Thyroid gland (tissue), 4 donors: ENCODE measurements at regions not wholly inside any gene's neighbourhood (a gene's known extent, or its start where the extent isn't known, plus 50 kb on each side); places are given as distances from the start of the nearest gene placed in this dataset.

ENCODE experiments used
- DNase-seq, 2 donors: peaks; one replicate each; pipeline ENCODE4 v3.0.0-alpha.2; 2019
- H3K27ac ChIP-seq, 3 donors: fragments of 200-600 bp; sonication (generic); 1 replicate in 2 of 3; 2 replicates in 1 of 3; pipeline ENCODE4 v1.5.1; 2016 to 2019; ENCODE audit warnings: mild to moderate bottlenecking in 1 of 3, moderate library complexity in 1 of 3
- H3K27me3 ChIP-seq: fragments of 200-600 bp; sonication (generic); one replicate; pipeline ENCODE4 v1.5.1; 2019
- H3K36me3 ChIP-seq, 2 donors: fragments of 200-600 bp; sonication (generic); one replicate each; pipeline ENCODE4 v1.5.1; 2016 to 2019
- H3K4me1 ChIP-seq, 2 donors: fragments of 200-600 bp; sonication (generic); one replicate each; pipeline ENCODE4 v1.5.1; 2017 to 2019
- H3K4me3 ChIP-seq, 3 donors: fragments of 200-600 bp; sonication (generic); replicated peaks in 1 of 3; 1 replicate in 2 of 3; 2 replicates in 1 of 3; pipeline ENCODE4 v1.5.1; 2016; ENCODE audit warnings: mild to moderate bottlenecking in 1 of 3
- H3K9me3 ChIP-seq: fragments of 200-600 bp; sonication (generic); one replicate; pipeline ENCODE4 v1.5.1; 2017
- POLR2A ChIP-seq, 2 donors: fragments of 450-650 bp; IDR thresholded peaks; one replicate each; pipeline ENCODE4 v1.6.1; 2017; ENCODE audit warnings: antibody characterized with exemption in 2 of 2, mild to moderate bottlenecking in 2 of 2, moderate library complexity in 1 of 2
- WGBS, 2 donors: methylation state at CpG; one replicate each; pipeline ENCODE4 v1.1.5; 2017; 5-methylcytosine and 5-hydroxymethylcytosine counted together
- intact Hi-C: fragments of 100-400 bp; cut with DNase I; formaldehyde crosslinking; loops from one replicate; pipeline ENCODE4 v1.15.1; 2023
- TF ChIP-seq, protein P1 (sequence below), 6 experiments: fragments of 200-600 bp in 3 of 6; fragments of 450-650 bp in 3 of 6; sonication (generic) in 3 of 6; IDR thresholded peaks; one replicate each; pipeline ENCODE4 v1.5.1; 2016 to 2019; ENCODE audit warnings: antibody characterized with exemption in 6 of 6, mild to moderate bottlenecking in 2 of 6, inconsistent platforms in 1 of 6, moderate library complexity in 1 of 6

DNA sequence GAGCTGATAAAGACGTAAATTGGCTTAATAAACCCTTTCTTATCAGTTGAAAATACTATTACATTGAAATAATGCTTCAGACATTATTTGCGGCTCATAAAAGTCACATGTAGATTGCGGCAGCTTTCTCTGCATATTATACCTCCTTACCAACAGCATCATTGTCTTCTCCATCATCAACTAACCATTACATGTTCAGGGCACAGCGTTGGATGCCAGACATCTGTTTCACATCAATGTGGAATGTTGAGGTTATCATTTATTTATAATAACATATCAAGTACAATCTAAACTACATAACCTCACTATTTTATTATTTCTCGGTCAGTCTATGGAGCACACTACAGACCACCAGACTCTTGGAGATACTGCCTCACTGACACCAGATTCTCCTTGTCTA, 573.8 kb upstream of the FAT3 start:
- 83 to 84% methylated on average over 5 of the region's 5 CpGs for WGBS, 2 donors
- no peak for TF ChIP-seq POLR2A (IDR thresholded peaks at IDR 0.05)
- TF ChIP-seq, protein P1, sequence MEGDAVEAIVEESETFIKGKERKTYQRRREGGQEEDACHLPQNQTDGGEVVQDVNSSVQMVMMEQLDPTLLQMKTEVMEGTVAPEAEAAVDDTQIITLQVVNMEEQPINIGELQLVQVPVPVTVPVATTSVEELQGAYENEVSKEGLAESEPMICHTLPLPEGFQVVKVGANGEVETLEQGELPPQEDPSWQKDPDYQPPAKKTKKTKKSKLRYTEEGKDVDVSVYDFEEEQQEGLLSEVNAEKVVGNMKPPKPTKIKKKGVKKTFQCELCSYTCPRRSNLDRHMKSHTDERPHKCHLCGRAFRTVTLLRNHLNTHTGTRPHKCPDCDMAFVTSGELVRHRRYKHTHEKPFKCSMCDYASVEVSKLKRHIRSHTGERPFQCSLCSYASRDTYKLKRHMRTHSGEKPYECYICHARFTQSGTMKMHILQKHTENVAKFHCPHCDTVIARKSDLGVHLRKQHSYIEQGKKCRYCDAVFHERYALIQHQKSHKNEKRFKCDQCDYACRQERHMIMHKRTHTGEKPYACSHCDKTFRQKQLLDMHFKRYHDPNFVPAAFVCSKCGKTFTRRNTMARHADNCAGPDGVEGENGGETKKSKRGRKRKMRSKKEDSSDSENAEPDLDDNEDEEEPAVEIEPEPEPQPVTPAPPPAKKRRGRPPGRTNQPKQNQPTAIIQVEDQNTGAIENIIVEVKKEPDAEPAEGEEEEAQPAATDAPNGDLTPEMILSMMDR (IDR thresholded peaks at IDR 0.05) = no peak
- DNase-seq = no peak
- H3K4me3 ChIP-seq = no peak overlapping the region
- H3K36me3 ChIP-seq = no peaks in the 10 kb centered on the region
- H3K27me3 ChIP-seq = no peaks in the 10 kb centered on the region
- H3K9me3 ChIP-seq = no peaks in the 10 kb centered on the region
- no peaks in the 10 kb centered on the region for H3K4me1 ChIP-seq
- H3K27ac ChIP-seq = no peak overlapping the region
- intact Hi-C loops = no loop called here

DNA sequence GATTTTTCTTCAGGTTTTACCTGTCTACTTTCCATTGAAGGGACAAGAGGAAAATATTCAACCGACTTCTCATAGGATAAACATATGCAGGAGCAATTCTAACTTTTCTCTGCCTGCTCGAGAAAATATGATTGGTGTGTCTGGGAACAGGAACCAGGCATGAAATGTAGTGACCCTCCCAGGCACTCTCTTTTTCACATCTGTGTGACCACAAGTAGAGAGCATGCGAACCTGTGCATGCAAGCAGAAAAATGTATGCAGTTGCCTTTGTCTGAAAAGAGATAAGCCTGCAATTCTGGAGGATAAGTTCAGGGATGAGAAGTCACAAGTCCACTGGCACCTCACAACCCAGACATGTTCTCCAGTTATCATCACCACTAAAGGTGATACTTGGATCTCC, 583.5 kb upstream of the FAT3 start:
- intact Hi-C loops = no loop called here
- no peaks in the 10 kb centered on the region for H3K27me3 ChIP-seq
- H3K27ac ChIP-seq = no peak overlapping the region
- no peak for TF ChIP-seq POLR2A (IDR thresholded peaks at IDR 0.05)
- TF ChIP-seq, protein P1 (IDR thresholded peaks at IDR 0.05) = no peak
- no peaks in the 10 kb centered on the region for H3K36me3 ChIP-seq
- H3K9me3 ChIP-seq = no peaks in the 10 kb centered on the region
- 88 to 96% methylated on average over 3 of the region's 3 CpGs for WGBS, 2 donors
- H3K4me3 ChIP-seq = no peak overlapping the region
- no peak for DNase-seq
- H3K4me1 ChIP-seq = no peaks in the 10 kb centered on the region

DNA sequence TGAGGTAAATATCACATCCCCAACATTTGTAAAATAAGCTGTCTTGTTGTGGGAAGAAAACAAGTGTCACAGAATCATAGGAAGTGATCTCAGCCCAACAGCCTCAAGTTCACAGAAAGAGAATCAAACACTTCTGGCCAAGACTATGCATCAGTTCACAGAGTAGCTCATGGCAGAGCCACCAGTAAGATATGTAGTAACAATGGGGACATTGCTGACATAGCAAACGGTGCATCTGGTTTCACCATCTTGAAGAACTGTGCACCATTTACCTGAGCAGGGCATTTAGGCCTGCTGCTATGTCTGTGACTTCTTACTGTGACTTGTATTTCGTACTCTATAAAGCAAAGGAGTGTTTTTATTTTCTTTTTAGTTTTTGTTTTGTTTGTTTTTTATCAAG, 585.3 kb upstream of the FAT3 start:
- Histone ChIP-seq H3K4me3 (no peak overlapping the region), H3K9me3 (no peaks in the 10 kb centered on the region), H3K4me1 (no peaks in the 10 kb centered on the region), H3K27ac (no peak overlapping the region), H3K27me3 (no peaks in the 10 kb centered on the region), H3K36me3 (no peaks in the 10 kb centered on the region)
- intact Hi-C loops = no loop called here
- WGBS, 2 donors = 85 to 87% methylated on average over 2 of the region's 2 CpGs
- no peak for TF ChIP-seq POLR2A (IDR thresholded peaks at IDR 0.05)
- TF ChIP-seq, protein P1 (IDR thresholded peaks at IDR 0.05) = no peak
- no peak for DNase-seq

DNA sequence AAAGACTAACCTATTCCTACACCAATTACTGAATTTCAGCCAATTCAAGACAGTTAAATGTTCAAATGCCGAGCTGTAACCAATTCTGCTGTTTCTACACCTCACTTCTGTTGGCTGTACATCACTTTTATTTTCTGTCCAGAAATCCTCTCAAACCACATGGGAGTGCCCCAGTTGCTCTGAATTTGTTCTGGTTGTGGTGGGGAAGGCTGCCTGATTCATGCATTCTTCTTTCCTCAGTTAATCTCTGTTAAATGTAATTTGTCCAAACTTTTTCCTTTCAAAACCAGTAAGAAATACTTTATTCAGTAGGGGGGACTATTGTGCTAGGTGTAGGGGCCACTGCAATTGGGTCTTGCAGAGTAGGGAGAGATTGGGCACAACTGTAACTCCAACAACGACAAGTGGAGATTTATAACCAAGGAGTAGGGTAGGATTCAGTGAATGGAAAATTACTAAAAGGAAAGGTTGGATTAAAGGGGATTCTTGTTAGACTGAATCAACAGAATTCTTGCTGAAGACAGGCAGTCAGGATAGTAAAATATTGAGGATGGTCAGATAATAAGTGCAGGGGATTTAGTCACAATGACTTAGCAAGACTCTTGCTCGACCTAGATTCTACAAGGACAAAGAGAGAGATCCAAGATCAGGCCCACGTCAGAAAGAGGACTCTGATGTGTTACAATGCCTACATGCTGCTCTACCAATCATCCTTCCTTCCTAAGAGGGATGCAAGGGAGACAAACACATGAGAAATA, 593.5 kb upstream of the FAT3 start:
- no peaks in the 10 kb centered on the region for H3K4me1 ChIP-seq
- DNase-seq = no peak
- WGBS, 2 donors = 72 to 81% methylated on average over 4 of the region's 4 CpGs
- H3K36me3 ChIP-seq = no peaks in the 10 kb centered on the region
- no peaks in the 10 kb centered on the region for H3K27me3 ChIP-seq
- H3K4me3 ChIP-seq = no peak overlapping the region
- intact Hi-C loops = no loop called here
- TF ChIP-seq, protein P1 (IDR thresholded peaks at IDR 0.05) = no peak
- TF ChIP-seq POLR2A (IDR thresholded peaks at IDR 0.05) = no peak
- no peak overlapping the region for H3K27ac ChIP-seq
- no peaks in the 10 kb centered on the region for H3K9me3 ChIP-seq

DNA sequence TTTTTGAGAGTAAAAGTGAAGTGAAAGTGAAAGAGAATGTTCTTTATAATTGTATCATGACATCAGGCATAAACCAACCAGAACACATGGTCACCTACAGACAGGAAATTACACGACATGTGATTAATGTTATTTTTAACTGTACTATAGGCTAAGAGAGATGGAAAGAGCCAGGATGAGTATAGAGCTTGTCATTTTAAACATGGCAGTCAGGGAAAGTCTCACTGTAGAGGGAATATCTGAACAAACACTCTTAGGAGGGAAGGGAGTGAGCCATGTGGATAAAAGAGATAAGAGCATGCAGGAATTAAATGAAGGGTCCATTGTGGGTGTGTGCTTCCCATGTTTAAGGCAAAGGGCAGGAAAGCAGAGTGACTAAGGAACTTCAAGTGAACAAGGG, 599.1 kb upstream of the FAT3 start:
- intact Hi-C loops = no loop called here
- H3K4me3 ChIP-seq = no peak overlapping the region
- H3K9me3 ChIP-seq = no peaks in the 10 kb centered on the region
- no peaks in the 10 kb centered on the region for H3K27me3 ChIP-seq
- 60 to 80% methylated on average over 1 of the region's 1 CpG for WGBS, 2 donors
- no peak overlapping the region for H3K27ac ChIP-seq
- no peak for DNase-seq
- H3K4me1 ChIP-seq = no peaks in the 10 kb centered on the region
- H3K36me3 ChIP-seq = no peaks in the 10 kb centered on the region
- TF ChIP-seq, protein P1 (IDR thresholded peaks at IDR 0.05) = no peak
- no peak for TF ChIP-seq POLR2A (IDR thresholded peaks at IDR 0.05)
